ENCODE measurements at regions not wholly inside any gene's neighbourhood (a gene's known extent, or its start where the extent isn't known, plus 50 kb on each side); places are given as distances from the start of the nearest gene placed in this dataset.

- no peak for TF ChIP-seq CTCF (IDR thresholded peaks at IDR 0.05; ENCODE audit: unreplicated experiment)
- DNase-seq (ENCODE audit: low spot score in 2 of 2, unreplicated experiment in 2 of 2) = no peak
- no peak overlapping the region for H3K4me3 Mint-ChIP-seq
- no peak overlapping the region for H3K27ac Mint-ChIP-seq
- H3K9me3 Mint-ChIP-seq = no peaks in the 10 kb centered on the region
- peaks cover 4% of the 10 kb centered on the region for H3K4me1 Mint-ChIP-seq
- H3K36me3 Mint-ChIP-seq = no peaks in the 10 kb centered on the region
- H3K27me3 Mint-ChIP-seq (ENCODE audit: low read depth) = peaks cover 12% of the 10 kb centered on the region
These were observed 87.5 kb upstream of the DPYD start for GRCh38 chr1:98008373-98008772.

GRCh38 chr1:98005326-98006010 is 84.6 kb upstream of the DPYD start:
- Mint-ChIP-seq H3K4me3 (no peak overlapping the region), H3K27me3 (ENCODE audit: low read depth) (no peaks in the 10 kb centered on the region), H3K27ac (no peak overlapping the region), H3K36me3 (no peaks in the 10 kb centered on the region), H3K9me3 (no peaks in the 10 kb centered on the region), H3K4me1 (peaks cover 4% of the 10 kb centered on the region)
- TF ChIP-seq CTCF (IDR thresholded peaks at IDR 0.05; ENCODE audit: unreplicated experiment) = no peak
- DNase-seq (ENCODE audit: low spot score in 2 of 2, unreplicated experiment in 2 of 2) = no peak

- H3K27me3 Mint-ChIP-seq (ENCODE audit: low read depth) = no peaks in the 10 kb centered on the region
- no peaks in the 10 kb centered on the region for H3K9me3 Mint-ChIP-seq
- TF ChIP-seq CTCF (IDR thresholded peaks at IDR 0.05; ENCODE audit: unreplicated experiment) = no peak
- no peak overlapping the region for H3K27ac Mint-ChIP-seq
- DNase-seq (ENCODE audit: low spot score in 2 of 2, unreplicated experiment in 2 of 2) = no peak
- peaks cover 3% of the 10 kb centered on the region for H3K4me1 Mint-ChIP-seq
- no peaks in the 10 kb centered on the region for H3K36me3 Mint-ChIP-seq
- no peak overlapping the region for H3K4me3 Mint-ChIP-seq
These were observed 82.6 kb upstream of the DPYD start for GRCh38 chr1:98003442-98003841.

- Mint-ChIP-seq H3K36me3 (no peaks in the 10 kb centered on the region), H3K9me3 (no peaks in the 10 kb centered on the region), H3K4me1 (no peaks in the 10 kb centered on the region), H3K27me3 (ENCODE audit: low read depth) (no peaks in the 10 kb centered on the region), H3K27ac (no peak overlapping the region), H3K4me3 (no peak overlapping the region)
- no peak for DNase-seq (ENCODE audit: low spot score in 2 of 2, unreplicated experiment in 2 of 2)
- TF ChIP-seq CTCF (IDR thresholded peaks at IDR 0.05; ENCODE audit: unreplicated experiment) = no peak
These were observed 81.5 kb upstream of the DPYD start for GRCh38 chr1:98002288-98002687.

GRCh38 chr1:98001764-98002163 is 80.9 kb upstream of the DPYD start:
- Mint-ChIP-seq H3K27me3 (ENCODE audit: low read depth) (no peaks in the 10 kb centered on the region), H3K27ac (no peak overlapping the region), H3K4me1 (no peaks in the 10 kb centered on the region)

More at GRCh38 chr1:98001764-98002163, 80.9 kb upstream of the DPYD start:
- Mint-ChIP-seq H3K9me3 (no peaks in the 10 kb centered on the region), H3K4me3 (no peak overlapping the region), H3K36me3 (no peaks in the 10 kb centered on the region)
- TF ChIP-seq CTCF (IDR thresholded peaks at IDR 0.05; ENCODE audit: unreplicated experiment) = no peak
- DNase-seq (ENCODE audit: low spot score in 2 of 2, unreplicated experiment in 2 of 2) = no peak

Measured in mesothelial cell of epicardium (in vitro differentiated cells).